KOPT-K1 (cell line): ENCODE measurements at regions not wholly inside any gene's neighbourhood (a gene's known extent, or its start where the extent isn't known, plus 50 kb on each side); places are given as distances from the start of the nearest gene placed in this dataset.

ENCODE experiments used
- H3K27ac ChIP-seq: fragments of 200-600 bp; sonication (generic); 2 replicates; pipeline ENCODE4 v1.5.1; 2016; ENCODE audit warnings: antibody characterized with exemption, mild to moderate bottlenecking, low read depth, low read length; ENCODE audit not compliant: poor library complexity, severe bottlenecking
- H3K36me3 ChIP-seq: fragments of 200-600 bp; sonication (generic); 2 replicates; pipeline ENCODE4 v1.5.1; 2017; ENCODE audit warnings: antibody characterized with exemption, mild to moderate bottlenecking, low read length, moderate library complexity; ENCODE audit not compliant: insufficient read depth
- H3K9me3 ChIP-seq: fragments of 200-600 bp; sonication (generic); 2 replicates; pipeline ENCODE4 v1.5.1; 2017; ENCODE audit warnings: antibody characterized with exemption, low read length, mild to moderate bottlenecking; ENCODE audit not compliant: insufficient read depth, poor library complexity, severe bottlenecking

- H3K9me3 ChIP-seq = no peaks in the 10 kb centered on the region
- no peak overlapping the region for H3K27ac ChIP-seq
- no peaks in the 10 kb centered on the region for H3K36me3 ChIP-seq
Measured at GRCh38 chr12:125687403-125687802, 622.2 kb downstream of the AACS start.

GRCh38 chr12:125687820-125688219 is 622.6 kb downstream of the AACS start:
- Histone ChIP-seq H3K36me3 (no peaks in the 10 kb centered on the region), H3K27ac (no peak overlapping the region), H3K9me3 (no peaks in the 10 kb centered on the region)

- Histone ChIP-seq H3K9me3 (no peaks in the 10 kb centered on the region), H3K27ac (no peak overlapping the region), H3K36me3 (no peaks in the 10 kb centered on the region)
Measured at GRCh38 chr12:125688223-125688622, 623.0 kb downstream of the AACS start.

- Histone ChIP-seq H3K36me3 (no peaks in the 10 kb centered on the region), H3K27ac (no peak overlapping the region), H3K9me3 (no peaks in the 10 kb centered on the region)
Measured at GRCh38 chr12:125688881-125689280, 623.6 kb downstream of the AACS start.

DNA sequence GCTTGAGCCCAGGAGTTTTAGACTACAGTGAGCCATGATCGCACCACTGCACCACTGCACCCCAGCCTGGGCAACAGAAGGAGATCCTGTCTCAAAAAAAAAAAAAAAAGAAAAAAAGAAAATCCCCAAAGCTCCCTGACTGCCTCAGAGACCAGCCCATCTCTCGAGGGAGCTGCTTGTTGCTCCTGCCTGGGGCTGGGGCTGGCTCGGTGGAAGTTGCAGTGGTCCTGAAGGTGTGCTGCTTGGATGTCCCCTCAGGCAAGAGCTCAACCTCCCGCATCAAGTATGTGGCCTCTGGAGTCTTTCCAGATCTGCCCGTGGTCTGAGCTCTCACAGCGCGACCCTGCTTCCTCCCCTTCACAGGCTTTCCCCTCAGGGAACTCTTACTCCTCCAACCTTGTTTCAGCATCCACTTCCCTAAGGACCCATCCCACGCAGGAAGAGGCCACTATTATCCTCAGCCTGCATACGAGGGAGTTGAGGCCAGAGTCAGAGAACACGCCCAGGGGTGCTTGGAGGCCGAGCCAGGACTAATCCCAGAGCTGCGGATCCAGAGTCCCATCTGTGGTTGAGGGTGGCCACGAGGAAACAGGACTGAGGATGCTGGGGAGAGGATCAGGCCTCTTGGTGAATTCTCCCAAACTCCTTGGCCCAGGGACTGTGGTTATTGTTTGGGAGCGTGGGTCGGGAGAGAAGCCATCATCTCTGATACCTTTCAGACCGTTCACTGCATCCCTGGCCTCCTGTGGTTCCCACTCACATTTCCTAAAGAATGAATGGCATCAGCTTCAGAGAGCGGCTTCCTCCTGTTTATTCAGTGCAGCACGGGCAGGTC is 624.6 kb downstream of the AACS start:
- H3K27ac ChIP-seq = no peak overlapping the region
- H3K36me3 ChIP-seq = no peaks in the 10 kb centered on the region
- H3K9me3 ChIP-seq = no peaks in the 10 kb centered on the region

- H3K36me3 ChIP-seq = no peaks in the 10 kb centered on the region
- no peaks in the 10 kb centered on the region for H3K9me3 ChIP-seq
- H3K27ac ChIP-seq = no peak overlapping the region
Measured at GRCh38 chr12:125690841-125691240, 625.6 kb downstream of the AACS start.

DNA sequence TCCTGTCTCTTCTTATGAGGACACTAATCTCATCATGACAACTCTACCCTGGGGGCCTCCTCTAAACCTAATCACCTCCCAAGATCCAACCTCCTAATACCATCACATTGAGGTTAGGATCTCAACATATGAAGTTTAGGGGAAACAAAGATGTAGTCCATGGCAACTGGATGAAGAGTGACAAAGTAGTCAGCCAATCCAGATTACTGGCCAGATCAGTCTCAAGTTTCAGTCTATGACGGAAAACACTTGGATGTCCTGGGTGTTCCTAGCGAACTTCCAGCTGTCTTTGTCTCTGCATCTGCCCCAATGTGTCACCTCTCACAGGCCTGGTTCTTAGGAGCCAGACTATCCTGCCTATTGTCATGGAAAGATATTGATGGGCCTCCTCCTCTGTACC is 630.8 kb downstream of the AACS start:
- H3K27ac ChIP-seq = no peak overlapping the region
- H3K36me3 ChIP-seq = no peaks in the 10 kb centered on the region
- no peaks in the 10 kb centered on the region for H3K9me3 ChIP-seq

- Histone ChIP-seq H3K36me3 (no peaks in the 10 kb centered on the region), H3K9me3 (no peaks in the 10 kb centered on the region), H3K27ac (no peak overlapping the region)
Measured at GRCh38 chr12:125704803-125705202, 639.6 kb downstream of the AACS start.

DNA sequence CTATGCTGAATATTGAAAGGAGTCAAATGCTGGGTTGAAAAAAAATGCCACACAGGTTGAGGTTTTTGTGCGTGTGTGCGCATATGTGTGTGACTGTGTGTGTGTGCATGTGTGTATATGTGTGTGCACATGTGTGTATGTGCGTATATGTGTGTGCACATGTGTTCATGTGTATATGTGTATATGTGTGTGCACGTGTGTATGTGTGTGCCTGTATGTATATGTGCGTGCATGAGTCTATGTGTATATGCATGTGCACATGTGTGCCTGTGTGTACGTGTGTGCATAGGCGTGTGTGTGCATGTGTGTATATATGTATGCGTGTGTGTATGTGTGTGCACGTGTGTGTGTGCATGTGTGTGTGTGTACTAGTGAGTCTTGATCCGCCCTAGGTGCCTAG is 655.7 kb downstream of the AACS start:
- H3K9me3 ChIP-seq = peaks cover 17% of the 10 kb centered on the region

GRCh38 chr12:125734137-125734536 is 668.9 kb downstream of the AACS start:
- H3K9me3 ChIP-seq = peaks cover 7% of the 10 kb centered on the region
- H3K36me3 ChIP-seq = no peaks in the 10 kb centered on the region
- no peak overlapping the region for H3K27ac ChIP-seq

More for the DNA sequence above, 655.7 kb downstream of the AACS start:
- H3K36me3 ChIP-seq = no peaks in the 10 kb centered on the region
- H3K27ac ChIP-seq = no peak overlapping the region

GRCh38 chr12:125738211-125738610 is 673.0 kb downstream of the AACS start:
- Histone ChIP-seq H3K27ac (no peak overlapping the region), H3K9me3 (peaks cover 7% of the 10 kb centered on the region), H3K36me3 (no peaks in the 10 kb centered on the region)

DNA sequence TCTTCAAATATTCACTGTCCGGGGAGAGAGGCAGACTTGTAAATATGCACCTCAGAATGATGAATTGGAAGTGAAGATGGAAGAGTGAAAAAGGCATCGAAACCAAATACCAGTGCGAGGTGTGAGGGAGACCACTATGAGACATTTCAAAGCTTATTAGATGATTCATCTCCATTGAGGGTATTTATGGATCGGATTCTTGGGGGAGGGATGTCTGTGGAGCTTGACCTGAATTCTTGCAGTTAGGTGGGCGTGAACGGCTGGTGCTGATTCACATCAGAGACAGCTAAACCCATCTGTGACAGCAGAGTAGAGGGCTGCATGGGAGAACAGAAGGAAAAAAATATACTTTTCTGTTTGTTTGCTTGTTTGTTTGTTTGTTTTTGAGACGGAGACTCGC is 677.2 kb downstream of the AACS start:
- H3K27ac ChIP-seq = no peak overlapping the region
- no peaks in the 10 kb centered on the region for H3K9me3 ChIP-seq
- no peaks in the 10 kb centered on the region for H3K36me3 ChIP-seq

- H3K27ac ChIP-seq = no peak overlapping the region
- H3K36me3 ChIP-seq = no peaks in the 10 kb centered on the region
- no peaks in the 10 kb centered on the region for H3K9me3 ChIP-seq
Measured at GRCh38 chr12:125744201-125744600, 679.0 kb downstream of the AACS start.

DNA sequence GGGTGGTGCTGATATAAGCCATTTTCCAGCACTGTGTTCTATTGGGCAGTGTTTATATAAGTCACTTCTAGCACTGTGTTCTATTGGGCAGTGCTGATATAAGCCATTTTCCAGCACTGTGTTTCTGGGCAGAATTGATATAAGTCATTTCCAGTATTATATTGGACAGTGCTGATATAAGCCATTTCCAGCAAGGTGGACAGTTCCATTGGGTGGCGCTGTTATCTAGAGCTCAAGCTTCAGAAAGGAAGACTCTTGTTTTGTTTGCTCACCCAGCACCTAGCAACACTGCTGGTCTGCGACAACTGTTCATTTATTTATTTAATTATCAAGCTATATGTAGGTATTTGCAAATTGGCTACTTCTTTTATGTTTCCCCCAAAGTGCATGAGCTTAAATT is 690.3 kb downstream of the AACS start:
- no peaks in the 10 kb centered on the region for H3K9me3 ChIP-seq
- no peak overlapping the region for H3K27ac ChIP-seq
- no peaks in the 10 kb centered on the region for H3K36me3 ChIP-seq

GRCh38 chr12:125766091-125766490 is 700.9 kb downstream of the AACS start:
- H3K9me3 ChIP-seq = no peaks in the 10 kb centered on the region
- no peaks in the 10 kb centered on the region for H3K36me3 ChIP-seq
- H3K27ac ChIP-seq = no peak overlapping the region

DNA sequence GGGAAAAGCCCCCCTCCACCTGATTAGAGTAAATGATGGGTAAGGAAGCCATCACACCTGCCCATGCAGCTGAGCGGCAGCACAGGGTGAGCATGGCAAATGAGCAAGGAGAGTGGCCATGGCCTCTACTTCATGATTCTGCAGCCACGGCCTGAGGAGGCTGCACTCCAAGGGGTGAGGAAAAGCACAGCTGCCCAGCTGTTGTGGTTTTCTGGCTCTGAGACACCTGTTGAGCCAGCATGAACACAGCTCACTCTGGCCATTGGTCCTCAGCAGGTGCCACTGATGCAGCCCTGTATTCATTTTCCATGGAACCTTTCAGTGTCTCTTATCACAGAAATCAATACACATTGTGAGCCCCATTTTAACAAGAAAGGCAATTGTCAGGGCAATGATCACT is 707.2 kb downstream of the AACS start:
- Histone ChIP-seq H3K36me3 (no peaks in the 10 kb centered on the region), H3K9me3 (no peaks in the 10 kb centered on the region), H3K27ac (no peak overlapping the region)
